NCI-H128 (cell line): ENCODE measurements at regions not wholly inside any gene's neighbourhood (a gene's known extent, or its start where the extent isn't known, plus 50 kb on each side); places are given as distances from the start of the nearest gene placed in this dataset.
"Not testable (repeated sequence)": the region's sequence is repeated elsewhere in the genome, so short reads cannot be mapped to it uniquely, and the experiment has no call there.

ENCODE experiments used
- DNase-seq: peaks from one replicate; lab custom pipeline; 2025; ENCODE audit not compliant: unreplicated experiment; lab: John Stamatoyannopoulos, UW

- no peak for DNase-seq
These were observed 490.7 kb upstream of the ZEB2 start for GRCh38 chr2:145010635-145011034.

GRCh38 chr2:145007960-145008263, 488.0 kb upstream of the ZEB2 start:
- no peak for DNase-seq

GRCh38 chr2:145007093-145007959, 487.4 kb upstream of the ZEB2 start:
- DNase-seq = no peak

- no peak for DNase-seq
These were observed 482.7 kb upstream of the ZEB2 start for GRCh38 chr2:145002624-145003023.

- DNase-seq = no peak
These were observed 480.5 kb upstream of the ZEB2 start for GRCh38 chr2:145000376-145000775.

GRCh38 chr2:144999936-145000335, 480.0 kb upstream of the ZEB2 start:
- DNase-seq = no peak

- no peak for DNase-seq
These were observed 479.4 kb upstream of the ZEB2 start for GRCh38 chr2:144999071-144999875.

GRCh38 chr2:144998435-144998834, 478.5 kb upstream of the ZEB2 start:
- no peak for DNase-seq

GRCh38 chr2:144996225-144996795, 476.4 kb upstream of the ZEB2 start:
- no peak for DNase-seq

- DNase-seq = no peak
These were observed 475.6 kb upstream of the ZEB2 start for GRCh38 chr2:144995482-144995881.

GRCh38 chr2:144990661-144991060, 470.7 kb upstream of the ZEB2 start:
- no peak for DNase-seq

GRCh38 chr2:144989579-144990270, 469.8 kb upstream of the ZEB2 start:
- DNase-seq = no peak

GRCh38 chr2:144988591-144988990, 468.7 kb upstream of the ZEB2 start:
- no peak for DNase-seq

- DNase-seq = no peak
These were observed 466.8 kb upstream of the ZEB2 start for GRCh38 chr2:144986691-144987090.

- DNase-seq = no peak
These were observed 464.1 kb upstream of the ZEB2 start for GRCh38 chr2:144984038-144984437.

GRCh38 chr2:144983107-144983506, 463.2 kb upstream of the ZEB2 start:
- no peak for DNase-seq

- DNase-seq = no peak
These were observed 462.6 kb upstream of the ZEB2 start for GRCh38 chr2:144982481-144982880.

GRCh38 chr2:144975881-144976280, 456.0 kb upstream of the ZEB2 start:
- no peak for DNase-seq

- DNase-seq = no peak
These were observed 452.8 kb upstream of the ZEB2 start for GRCh38 chr2:144972676-144973075.

GRCh38 chr2:144971786-144972335, 451.9 kb upstream of the ZEB2 start:
- no peak for DNase-seq

- not testable (repeated sequence) for DNase-seq
These were observed 450.5 kb upstream of the ZEB2 start for GRCh38 chr2:144970410-144970809.
